GM18907 (cell line): ENCODE measurements at regions not wholly inside any gene's neighbourhood (a gene's known extent, or its start where the extent isn't known, plus 50 kb on each side); places are given as distances from the start of the nearest gene placed in this dataset.
"Not testable (repeated sequence)": the region's sequence is repeated elsewhere in the genome, so short reads cannot be mapped to it uniquely, and the experiment has no call there.

Source experiments
- ATAC-seq: cut with Tn5 transposase; IDR thresholded peaks from one replicate; pipeline ENCODE4 v1.9.1; 2021; ENCODE audit warnings: mild to moderate bottlenecking, moderate library complexity; ENCODE audit not compliant: unreplicated experiment

- ATAC-seq = no peak
Observed at GRCh38 chr10:8334631-8335030, 280.1 kb downstream of the GATA3 start.

GRCh38 chr10:8336629-8337331 lies 282.3 kb downstream of the GATA3 start:
- ATAC-seq = no peak

- ATAC-seq = no peak
Observed at GRCh38 chr10:8337332-8337651, 282.8 kb downstream of the GATA3 start.

GRCh38 chr10:8338177-8338766 lies 283.8 kb downstream of the GATA3 start:
- no peak for ATAC-seq

- ATAC-seq = no peak
Observed at GRCh38 chr10:8344756-8345155, 290.3 kb downstream of the GATA3 start.

- ATAC-seq = no peak
Observed at GRCh38 chr10:8346861-8347260, 292.4 kb downstream of the GATA3 start.

GRCh38 chr10:8347614-8348013 lies 293.1 kb downstream of the GATA3 start:
- not testable (repeated sequence) for ATAC-seq

GRCh38 chr10:8349610-8350249 lies 295.2 kb downstream of the GATA3 start:
- ATAC-seq = no peak

GRCh38 chr10:8350250-8350967 lies 295.9 kb downstream of the GATA3 start:
- no peak for ATAC-seq

- ATAC-seq = no peak
Observed at GRCh38 chr10:8352171-8353075, 297.9 kb downstream of the GATA3 start.

GRCh38 chr10:8356283-8356682 lies 301.8 kb downstream of the GATA3 start:
- ATAC-seq = no peak

GRCh38 chr10:8359467-8359866 lies 305.0 kb downstream of the GATA3 start:
- no peak for ATAC-seq

- no peak for ATAC-seq
Observed at GRCh38 chr10:8360365-8360764, 305.9 kb downstream of the GATA3 start.

GRCh38 chr10:8360814-8361509 lies 306.5 kb downstream of the GATA3 start:
- no peak for ATAC-seq

GRCh38 chr10:8361510-8361844 lies 307.0 kb downstream of the GATA3 start:
- no peak for ATAC-seq

GRCh38 chr10:8365935-8366911 lies 311.7 kb downstream of the GATA3 start:
- ATAC-seq = no peak

GRCh38 chr10:8367672-8368411 lies 313.4 kb downstream of the GATA3 start:
- not testable (repeated sequence) for ATAC-seq

GRCh38 chr10:8369666-8370065 lies 315.2 kb downstream of the GATA3 start:
- ATAC-seq = peak; percentile 83
